ENCODE measurements at regions not wholly inside any gene's neighbourhood (a gene's known extent, or its start where the extent isn't known, plus 50 kb on each side); places are given as distances from the start of the nearest gene placed in this dataset.

- no peak for DNase-seq (ENCODE audit: low read depth, low spot score)
- Histone ChIP-seq H3K4me1 (ENCODE audit: insufficient read depth, insufficient read length) (no peaks in the 10 kb centered on the region), H3K27me3 (ENCODE audit: insufficient read depth, insufficient read length) (no peaks in the 10 kb centered on the region), H3K9ac (ENCODE audit: insufficient read length, low read depth) (no peak overlapping the region), H3K4me3 (ENCODE audit: insufficient read length, low read depth) (no peak overlapping the region), H3K36me3 (ENCODE audit: insufficient read depth, insufficient read length, low read length) (no peaks in the 10 kb centered on the region), H3K9me3 (ENCODE audit: insufficient read depth, low read length) (no peaks in the 10 kb centered on the region)
- no peak for TF ChIP-seq YY1 (IDR thresholded peaks at IDR 0.05; ENCODE audit: insufficient read depth, insufficient read length)
- TF ChIP-seq ZNF274 (IDR thresholded peaks at IDR 0.05; ENCODE audit: low read depth, low read length) = no peak
- TF ChIP-seq SUZ12 (IDR thresholded peaks at IDR 0.05; ENCODE audit: extremely low read depth, insufficient read depth, insufficient read length) = no peak
Measured at GRCh38 chr13:62094932-62095331, 679.3 kb upstream of the PCDH20 start.

- Histone ChIP-seq H3K9ac (ENCODE audit: insufficient read length, low read depth) (no peak overlapping the region), H3K9me3 (ENCODE audit: insufficient read depth, low read length) (no peaks in the 10 kb centered on the region), H3K4me1 (ENCODE audit: insufficient read depth, insufficient read length) (no peaks in the 10 kb centered on the region), H3K27me3 (ENCODE audit: insufficient read depth, insufficient read length) (no peaks in the 10 kb centered on the region), H3K36me3 (ENCODE audit: insufficient read depth, insufficient read length, low read length) (no peaks in the 10 kb centered on the region), H3K4me3 (ENCODE audit: insufficient read length, low read depth) (no peak overlapping the region)
- DNase-seq (ENCODE audit: low read depth, low spot score) = no peak
- no peak for TF ChIP-seq YY1 (IDR thresholded peaks at IDR 0.05; ENCODE audit: insufficient read depth, insufficient read length)
- TF ChIP-seq ZNF274 (IDR thresholded peaks at IDR 0.05; ENCODE audit: low read depth, low read length) = no peak
- TF ChIP-seq SUZ12 (IDR thresholded peaks at IDR 0.05; ENCODE audit: extremely low read depth, insufficient read depth, insufficient read length) = no peak
Measured at GRCh38 chr13:62093984-62094780, 678.5 kb upstream of the PCDH20 start.

GRCh38 chr13:62092949-62093348 lies 677.3 kb upstream of the PCDH20 start:
- Histone ChIP-seq H3K9me3 (ENCODE audit: insufficient read depth, low read length) (no peaks in the 10 kb centered on the region), H3K27me3 (ENCODE audit: insufficient read depth, insufficient read length) (no peaks in the 10 kb centered on the region), H3K4me3 (ENCODE audit: insufficient read length, low read depth) (no peak overlapping the region), H3K4me1 (ENCODE audit: insufficient read depth, insufficient read length) (no peaks in the 10 kb centered on the region), H3K9ac (ENCODE audit: insufficient read length, low read depth) (no peak overlapping the region), H3K36me3 (ENCODE audit: insufficient read depth, insufficient read length, low read length) (no peaks in the 10 kb centered on the region)
- TF ChIP-seq SUZ12 (IDR thresholded peaks at IDR 0.05; ENCODE audit: extremely low read depth, insufficient read depth, insufficient read length) (no peak), ZNF274 (IDR thresholded peaks at IDR 0.05; ENCODE audit: low read depth, low read length) (no peak), YY1 (IDR thresholded peaks at IDR 0.05; ENCODE audit: insufficient read depth, insufficient read length) (no peak)
- no peak for DNase-seq (ENCODE audit: low read depth, low spot score)

GRCh38 chr13:62092536-62092935 lies 676.9 kb upstream of the PCDH20 start:
- no peaks in the 10 kb centered on the region for H3K9me3 ChIP-seq (ENCODE audit: insufficient read depth, low read length)
- H3K36me3 ChIP-seq (ENCODE audit: insufficient read depth, insufficient read length, low read length) = no peaks in the 10 kb centered on the region
- H3K27me3 ChIP-seq (ENCODE audit: insufficient read depth, insufficient read length) = no peaks in the 10 kb centered on the region
- no peak overlapping the region for H3K9ac ChIP-seq (ENCODE audit: insufficient read length, low read depth)
- DNase-seq (ENCODE audit: low read depth, low spot score) = no peak
- H3K4me3 ChIP-seq (ENCODE audit: insufficient read length, low read depth) = no peak overlapping the region
- no peaks in the 10 kb centered on the region for H3K4me1 ChIP-seq (ENCODE audit: insufficient read depth, insufficient read length)
- TF ChIP-seq ZNF274 (IDR thresholded peaks at IDR 0.05; ENCODE audit: low read depth, low read length) (no peak), YY1 (IDR thresholded peaks at IDR 0.05; ENCODE audit: insufficient read depth, insufficient read length) (no peak), SUZ12 (IDR thresholded peaks at IDR 0.05; ENCODE audit: extremely low read depth, insufficient read depth, insufficient read length) (no peak)

- TF ChIP-seq YY1 (IDR thresholded peaks at IDR 0.05; ENCODE audit: insufficient read depth, insufficient read length) (no peak), ZNF274 (IDR thresholded peaks at IDR 0.05; ENCODE audit: low read depth, low read length) (no peak), SUZ12 (IDR thresholded peaks at IDR 0.05; ENCODE audit: extremely low read depth, insufficient read depth, insufficient read length) (no peak)
- Histone ChIP-seq H3K9ac (ENCODE audit: insufficient read length, low read depth) (no peak overlapping the region), H3K27me3 (ENCODE audit: insufficient read depth, insufficient read length) (no peaks in the 10 kb centered on the region), H3K9me3 (ENCODE audit: insufficient read depth, low read length) (no peaks in the 10 kb centered on the region), H3K36me3 (ENCODE audit: insufficient read depth, insufficient read length, low read length) (no peaks in the 10 kb centered on the region), H3K4me3 (ENCODE audit: insufficient read length, low read depth) (no peak overlapping the region), H3K4me1 (ENCODE audit: insufficient read depth, insufficient read length) (no peaks in the 10 kb centered on the region)
- DNase-seq (ENCODE audit: low read depth, low spot score) = no peak
Measured at GRCh38 chr13:62088165-62088564, 672.5 kb upstream of the PCDH20 start.

GRCh38 chr13:62087124-62087523 lies 671.5 kb upstream of the PCDH20 start:
- TF ChIP-seq YY1 (IDR thresholded peaks at IDR 0.05; ENCODE audit: insufficient read depth, insufficient read length) (no peak), SUZ12 (IDR thresholded peaks at IDR 0.05; ENCODE audit: extremely low read depth, insufficient read depth, insufficient read length) (no peak), ZNF274 (IDR thresholded peaks at IDR 0.05; ENCODE audit: low read depth, low read length) (no peak)

GRCh38 chr13:62085337-62086229 lies 669.9 kb upstream of the PCDH20 start:
- peak; percentile 8 for DNase-seq (ENCODE audit: low read depth, low spot score)
- no peak overlapping the region for H3K9ac ChIP-seq (ENCODE audit: insufficient read length, low read depth)
- H3K36me3 ChIP-seq (ENCODE audit: insufficient read depth, insufficient read length, low read length) = no peaks in the 10 kb centered on the region
- no peak overlapping the region for H3K4me3 ChIP-seq (ENCODE audit: insufficient read length, low read depth)
- H3K27me3 ChIP-seq (ENCODE audit: insufficient read depth, insufficient read length) = no peaks in the 10 kb centered on the region
- H3K4me1 ChIP-seq (ENCODE audit: insufficient read depth, insufficient read length) = no peaks in the 10 kb centered on the region
- H3K9me3 ChIP-seq (ENCODE audit: insufficient read depth, low read length) = no peaks in the 10 kb centered on the region
- TF ChIP-seq ZNF274 (IDR thresholded peaks at IDR 0.05; ENCODE audit: low read depth, low read length) = no peak
- TF ChIP-seq SUZ12 (IDR thresholded peaks at IDR 0.05; ENCODE audit: extremely low read depth, insufficient read depth, insufficient read length) = no peak
- TF ChIP-seq YY1 (IDR thresholded peaks at IDR 0.05; ENCODE audit: insufficient read depth, insufficient read length) = no peak

More at GRCh38 chr13:62087124-62087523, 671.5 kb upstream of the PCDH20 start:
- no peaks in the 10 kb centered on the region for H3K4me1 ChIP-seq (ENCODE audit: insufficient read depth, insufficient read length)
- no peaks in the 10 kb centered on the region for H3K36me3 ChIP-seq (ENCODE audit: insufficient read depth, insufficient read length, low read length)
- no peaks in the 10 kb centered on the region for H3K9me3 ChIP-seq (ENCODE audit: insufficient read depth, low read length)
- DNase-seq (ENCODE audit: low read depth, low spot score) = no peak
- H3K27me3 ChIP-seq (ENCODE audit: insufficient read depth, insufficient read length) = no peaks in the 10 kb centered on the region
- no peak overlapping the region for H3K9ac ChIP-seq (ENCODE audit: insufficient read length, low read depth)
- H3K4me3 ChIP-seq (ENCODE audit: insufficient read length, low read depth) = no peak overlapping the region
